WTC11 (cell line): ENCODE measurements at regions not wholly inside any gene's neighbourhood (a gene's known extent, or its start where the extent isn't known, plus 50 kb on each side); places are given as distances from the start of the nearest gene placed in this dataset.

ENCODE experiments used
- ATAC-seq: fragments of 200-7000 bp; cut with Tn5 transposase; 2 replicates; pipeline ENCODE4 v1.10.0; 2021; ENCODE audit warnings: mild to moderate bottlenecking, moderate library complexity
- CTCF ChIA-PET: fragments of 300-600 bp; sonication (Branson Sonifier 250); formaldehyde crosslinking; loops from one replicate; lab custom pipeline; 2021; ENCODE audit warnings: antibody characterized with exemption; lab: Charles Lee
- POLR2A ChIA-PET: fragments of 350-600 bp; sonication (Branson Sonifier 250); formaldehyde crosslinking; loops from one replicate; lab custom pipeline; 2021; ENCODE audit warnings: antibody characterized with exemption; lab: Charles Lee
- DNase-seq: peaks from one replicate; pipeline ENCODE4 v3.0.0; 2021; ENCODE audit warnings: low spot score
- H3K27ac Mint-ChIP-seq: 2 replicates; pipeline ENCODE4 v1.8.0; 2021; ENCODE audit warnings: mixed read lengths
- H3K27me3 Mint-ChIP-seq: 2 replicates; pipeline ENCODE4 v1.8.0; 2021; ENCODE audit warnings: low read depth, mild to moderate bottlenecking, moderate library complexity, mixed read lengths
- H3K36me3 Mint-ChIP-seq: 2 replicates; pipeline ENCODE4 v1.8.0; 2021; ENCODE audit warnings: mixed read lengths
- H3K4me1 Mint-ChIP-seq: 2 replicates; pipeline ENCODE4 v1.8.0; 2022; ENCODE audit warnings: mixed read lengths
- H3K4me3 Mint-ChIP-seq: 2 replicates; pipeline ENCODE4 v1.8.0; 2021; ENCODE audit warnings: mild to moderate bottlenecking, moderate library complexity, mixed read lengths
- H3K9me3 Mint-ChIP-seq: 2 replicates; pipeline ENCODE4 v1.8.0; 2021; ENCODE audit warnings: mixed read lengths
- AFF4 ChIP-seq: sonication (generic); formaldehyde crosslinking; IDR thresholded peaks from 2 replicates; pipeline ENCODE4 v1.8.1; 2023; ENCODE audit warnings: mild to moderate bottlenecking, missing genetic modification reagents, borderline replicate concordance
- AR ChIP-seq: fragments of 250-450 bp; sonication (Bioruptor Pico); IDR thresholded peaks from 2 replicates; pipeline ENCODE4 v1.9.0; 2021; ENCODE audit warnings: mild to moderate bottlenecking
- CREB1 ChIP-seq: sonication (generic); formaldehyde crosslinking; IDR thresholded peaks from 2 replicates; pipeline ENCODE4 v1.8.0; 2023; ENCODE audit warnings: mild to moderate bottlenecking, missing genetic modification reagents
- E2F4 ChIP-seq: sonication (generic); formaldehyde crosslinking; IDR thresholded peaks from 2 replicates; pipeline ENCODE4 v1.8.1; 2022; ENCODE audit warnings: low read depth, mild to moderate bottlenecking, moderate library complexity, missing genetic modification reagents, borderline replicate concordance
- ERG ChIP-seq: fragments of 250-450 bp; sonication (Bioruptor Pico); IDR thresholded peaks from 2 replicates; pipeline ENCODE4 v1.8.0; 2021; ENCODE audit warnings: mild to moderate bottlenecking
- ETV6 ChIP-seq: sonication (generic); formaldehyde crosslinking; IDR thresholded peaks from 2 replicates; pipeline ENCODE4 v1.8.1; 2022; ENCODE audit warnings: mild to moderate bottlenecking, missing genetic modification reagents
- FOXJ3 ChIP-seq: sonication (generic); formaldehyde crosslinking; IDR thresholded peaks from 2 replicates; pipeline ENCODE4 v1.9.0; 2021; ENCODE audit warnings: missing genetic modification reagents, mild to moderate bottlenecking, borderline replicate concordance
- GRHL2 ChIP-seq: fragments of 250-450 bp; sonication (Bioruptor Pico); IDR thresholded peaks from 2 replicates; pipeline ENCODE4 v1.8.0; 2022; ENCODE audit warnings: mild to moderate bottlenecking, moderate library complexity; ENCODE audit not compliant: insufficient replicate concordance, severe bottlenecking
- IRF2 ChIP-seq: sonication (generic); formaldehyde crosslinking; IDR thresholded peaks from 2 replicates; pipeline ENCODE4 v1.8.0; 2022; ENCODE audit warnings: low read depth, missing genetic modification reagents, borderline replicate concordance
- NR3C1 ChIP-seq: sonication (generic); formaldehyde crosslinking; conservative IDR thresholded peaks from 2 replicates; pipeline ENCODE4 v1.8.1; 2023; ENCODE audit warnings: low read depth, mild to moderate bottlenecking, missing genetic modification reagents
- SP1 ChIP-seq: sonication (generic); formaldehyde crosslinking; conservative IDR thresholded peaks from 2 replicates; pipeline ENCODE4 v1.8.1; 2022; ENCODE audit warnings: missing genetic modification reagents
- TEAD1 ChIP-seq: sonication (generic); formaldehyde crosslinking; IDR thresholded peaks from 2 replicates; pipeline ENCODE4 v1.8.0; 2022; ENCODE audit warnings: mild to moderate bottlenecking, missing genetic modification reagents
- USF2 ChIP-seq: sonication (generic); formaldehyde crosslinking; IDR thresholded peaks from 2 replicates; pipeline ENCODE4 v1.8.1; 2023; ENCODE audit warnings: mild to moderate bottlenecking, missing genetic modification reagents, moderate library complexity
- ZNF219 ChIP-seq: sonication (generic); formaldehyde crosslinking; IDR thresholded peaks from 2 replicates; pipeline ENCODE4 v1.8.0; 2023; ENCODE audit warnings: missing genetic modification reagents, mild to moderate bottlenecking, borderline replicate concordance
- ZNF425 ChIP-seq: fragments of 250-450 bp; sonication (Bioruptor Pico); conservative IDR thresholded peaks from 2 replicates; pipeline ENCODE4 v1.9.0; 2021; ENCODE audit warnings: mild to moderate bottlenecking

- TF ChIP-seq AFF4 (CRISPR knock-in tag) = no peak
- no peak for TF ChIP-seq TEAD1 (CRISPR knock-in tag)
- no peak for TF ChIP-seq AR
- no peak for TF ChIP-seq GRHL2
- TF ChIP-seq USF2 = no peak
- no peak for TF ChIP-seq NR3C1 (CRISPR knock-in tag)
- TF ChIP-seq ZNF425 (CRISPR knock-in tag) = no peak
- no peak for TF ChIP-seq FOXJ3 (CRISPR knock-in tag)
- TF ChIP-seq IRF2 (CRISPR knock-in tag) = no peak
- no peak for TF ChIP-seq ZNF219 (CRISPR knock-in tag)
Observed at GRCh38 chr4:129213692-129214091, 117.7 kb downstream of the C4orf33 start (continued).

GRCh38 chr4:129218360-129218759 lies 122.4 kb downstream of the C4orf33 start:
- Mint-ChIP-seq H3K36me3 (no peaks in the 10 kb centered on the region), H3K4me1 (no peaks in the 10 kb centered on the region), H3K9me3 (no peaks in the 10 kb centered on the region), H3K27ac (no peak overlapping the region), H3K27me3 (no peaks in the 10 kb centered on the region), H3K4me3 (no peak overlapping the region)
- TF ChIP-seq TEAD1 (CRISPR knock-in tag) (no peak), E2F4 (CRISPR knock-in tag) (no peak), ERG (no peak), CREB1 (no peak), SP1 (CRISPR knock-in tag) (no peak), ETV6 (CRISPR knock-in tag) (no peak)
- ATAC-seq (peak; percentile 81), DNase-seq (no peak)
- POLR2A ChIA-PET = interaction anchor here (0.6 kb wide), 1 partner anchor 13 kb away, joined by 6 read pairs; no protein-coding TSS in a partner anchor
- CTCF ChIA-PET = no interaction called here
